Suppressor macrophage treated with lipopolysaccharide for 4 hours (primary cell): ENCODE measurements at regions not wholly inside any gene's neighbourhood (a gene's known extent, or its start where the extent isn't known, plus 50 kb on each side); places are given as distances from the start of the nearest gene placed in this dataset.

ENCODE experiments used
- DNase-seq: peaks from one replicate; pipeline ENCODE4 v3.0.0-alpha.2; 2020

- no peak for DNase-seq
Observed at GRCh38 chr2:126748188-126748760, 92.3 kb downstream of the GYPC start.

GRCh38 chr2:126748929-126749518 is 93.1 kb downstream of the GYPC start:
- DNase-seq, result no peak

- no peak for DNase-seq
Observed at GRCh38 chr2:126749537-126749936, 93.6 kb downstream of the GYPC start.

- no peak for DNase-seq
Observed at GRCh38 chr2:126750506-126750905, 94.5 kb downstream of the GYPC start.

GRCh38 chr2:126751477-126751876 is 95.5 kb downstream of the GYPC start:
- DNase-seq, result no peak

GRCh38 chr2:126752876-126753275 is 96.9 kb downstream of the GYPC start:
- DNase-seq, result no peak

- no peak for DNase-seq
Observed at GRCh38 chr2:126753501-126754212, 97.7 kb downstream of the GYPC start.

- DNase-seq, result no peak
Observed at GRCh38 chr2:126754240-126755004, 98.5 kb downstream of the GYPC start.

- peak; percentile 10 for DNase-seq
Observed at GRCh38 chr2:126756125-126756524, 100.2 kb downstream of the GYPC start.

- DNase-seq, result peak; percentile 22
Observed at GRCh38 chr2:126761256-126761980, 105.5 kb downstream of the GYPC start.

GRCh38 chr2:126761981-126762878 is 106.3 kb downstream of the GYPC start:
- no peak for DNase-seq

GRCh38 chr2:126764686-126765265 is 108.8 kb downstream of the GYPC start:
- DNase-seq, result peak; percentile 51

GRCh38 chr2:126765395-126765794 is 109.4 kb downstream of the GYPC start:
- no peak for DNase-seq

- DNase-seq, result no peak
Observed at GRCh38 chr2:126766295-126766968, 110.5 kb downstream of the GYPC start.

GRCh38 chr2:126766969-126767296 is 111.0 kb downstream of the GYPC start:
- DNase-seq, result no peak

GRCh38 chr2:126769118-126769517 is 113.2 kb downstream of the GYPC start:
- no peak for DNase-seq

GRCh38 chr2:126770466-126770865 is 114.5 kb downstream of the GYPC start:
- no peak for DNase-seq

GRCh38 chr2:126771094-126771493 is 115.1 kb downstream of the GYPC start:
- DNase-seq, result no peak

GRCh38 chr2:126771501-126772195 is 115.7 kb downstream of the GYPC start:
- DNase-seq, result no peak

GRCh38 chr2:126774290-126774689 is 118.3 kb downstream of the GYPC start:
- no peak for DNase-seq
